ENCODE measurements at regions not wholly inside any gene's neighbourhood (a gene's known extent, or its start where the extent isn't known, plus 50 kb on each side); places are given as distances from the start of the nearest gene placed in this dataset.
"Not testable (repeated sequence)": the region's sequence is repeated elsewhere in the genome, so short reads cannot be mapped to it uniquely, and the experiment has no call there.

DNA sequence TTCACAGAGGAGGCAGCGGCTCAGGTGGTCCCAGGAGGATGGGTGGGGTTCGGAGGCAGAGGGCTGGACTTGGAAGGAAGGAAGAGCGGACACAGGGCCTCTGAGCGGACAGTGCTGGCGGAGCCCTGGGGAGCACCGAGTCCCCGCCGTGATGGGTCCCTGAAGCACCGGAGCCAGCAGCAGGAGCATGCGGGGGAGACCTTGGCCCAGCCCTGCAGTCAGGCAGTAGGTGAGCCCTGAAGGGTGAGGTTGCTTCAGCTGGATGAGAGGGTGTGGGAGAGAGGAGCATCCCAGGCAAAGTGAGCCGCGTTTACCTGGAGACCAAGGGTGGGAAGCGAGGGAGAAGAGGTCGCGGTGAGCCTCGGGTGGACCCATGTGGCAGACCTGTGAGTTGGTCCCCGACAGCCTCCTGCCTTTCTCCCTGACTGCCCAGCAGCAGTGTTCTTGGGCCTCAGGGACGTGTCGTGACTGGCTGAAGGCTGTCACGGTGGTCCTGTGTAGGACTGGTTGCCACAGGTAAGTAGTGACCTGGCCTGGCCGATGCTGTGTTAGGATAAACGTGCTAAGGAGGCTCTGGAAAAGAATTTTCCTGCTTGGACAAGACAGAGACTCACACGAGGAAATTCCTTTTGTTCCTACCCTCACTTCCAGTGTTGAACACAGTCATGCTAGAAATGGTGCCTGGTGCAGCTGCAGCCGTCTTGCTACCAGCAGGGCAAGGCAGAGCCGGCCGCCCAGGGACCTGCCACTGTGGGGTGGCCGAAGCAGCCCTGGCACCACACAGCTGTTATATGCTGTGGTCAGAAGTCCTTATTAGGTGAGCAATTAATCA is 73.0 kb downstream of the RRM2 start:
- TF ChIP-seq POLR2A (IDR thresholded peaks at IDR 0.05): no peak
- TF ChIP-seq, protein P1, sequence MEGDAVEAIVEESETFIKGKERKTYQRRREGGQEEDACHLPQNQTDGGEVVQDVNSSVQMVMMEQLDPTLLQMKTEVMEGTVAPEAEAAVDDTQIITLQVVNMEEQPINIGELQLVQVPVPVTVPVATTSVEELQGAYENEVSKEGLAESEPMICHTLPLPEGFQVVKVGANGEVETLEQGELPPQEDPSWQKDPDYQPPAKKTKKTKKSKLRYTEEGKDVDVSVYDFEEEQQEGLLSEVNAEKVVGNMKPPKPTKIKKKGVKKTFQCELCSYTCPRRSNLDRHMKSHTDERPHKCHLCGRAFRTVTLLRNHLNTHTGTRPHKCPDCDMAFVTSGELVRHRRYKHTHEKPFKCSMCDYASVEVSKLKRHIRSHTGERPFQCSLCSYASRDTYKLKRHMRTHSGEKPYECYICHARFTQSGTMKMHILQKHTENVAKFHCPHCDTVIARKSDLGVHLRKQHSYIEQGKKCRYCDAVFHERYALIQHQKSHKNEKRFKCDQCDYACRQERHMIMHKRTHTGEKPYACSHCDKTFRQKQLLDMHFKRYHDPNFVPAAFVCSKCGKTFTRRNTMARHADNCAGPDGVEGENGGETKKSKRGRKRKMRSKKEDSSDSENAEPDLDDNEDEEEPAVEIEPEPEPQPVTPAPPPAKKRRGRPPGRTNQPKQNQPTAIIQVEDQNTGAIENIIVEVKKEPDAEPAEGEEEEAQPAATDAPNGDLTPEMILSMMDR (IDR thresholded peaks at IDR 0.05): no peak
- DNase-seq: no peak
- H3K27ac ChIP-seq: no peak overlapping the region
- H3K9me3 ChIP-seq: no peaks in the 10 kb centered on the region
- peaks cover 0 to 18% (median 9%) of the 10 kb centered on the region in 3 donors for H3K4me1 ChIP-seq
- intact Hi-C loops (cut with DNase I): no loop called here
- no peaks in the 10 kb centered on the region for H3K36me3 ChIP-seq
- WGBS, 2 donors: 90 to 93% methylated on average over 18 to 22 of the region's 27 CpGs
- H3K27me3 ChIP-seq: no peaks in the 10 kb centered on the region
- H3K4me3 ChIP-seq: no peak overlapping the region

GRCh38 chr2:10196110-10196892 is 73.8 kb downstream of the RRM2 start:
- Histone ChIP-seq H3K36me3 (no peaks in the 10 kb centered on the region), H3K9me3 (no peaks in the 10 kb centered on the region), H3K27me3 (no peaks in the 10 kb centered on the region), H3K4me3 (no peak overlapping the region), H3K4me1 (peaks cover 0 to 18% (median 9%) of the 10 kb centered on the region in 3 donors), H3K27ac (no peak overlapping the region)
- intact Hi-C loops (cut with DNase I): no loop called here
- TF ChIP-seq, protein P1 (IDR thresholded peaks at IDR 0.05): no peak
- no peak for TF ChIP-seq POLR2A (IDR thresholded peaks at IDR 0.05)
- no peak for DNase-seq
- 80 to 100% methylated on average over 1 to 2 of the region's 22 CpGs for WGBS, 2 donors

GRCh38 chr2:10196948-10197696 is 74.6 kb downstream of the RRM2 start:
- TF ChIP-seq, protein P1 (IDR thresholded peaks at IDR 0.05): no peak
- no peak for TF ChIP-seq POLR2A (IDR thresholded peaks at IDR 0.05)
- Histone ChIP-seq H3K9me3 (no peaks in the 10 kb centered on the region), H3K27me3 (no peaks in the 10 kb centered on the region), H3K36me3 (no peaks in the 10 kb centered on the region), H3K4me3 (no peak overlapping the region), H3K4me1 (peaks cover 0 to 18% (median 9%) of the 10 kb centered on the region in 3 donors), H3K27ac (no peak overlapping the region)
- intact Hi-C loops (cut with DNase I): no loop called here
- WGBS, 2 donors: 100% methylated on average over 3 of the region's 17 CpGs; no CpG with 5 or more reads in 1 of the 2 donors
- DNase-seq: no peak

DNA sequence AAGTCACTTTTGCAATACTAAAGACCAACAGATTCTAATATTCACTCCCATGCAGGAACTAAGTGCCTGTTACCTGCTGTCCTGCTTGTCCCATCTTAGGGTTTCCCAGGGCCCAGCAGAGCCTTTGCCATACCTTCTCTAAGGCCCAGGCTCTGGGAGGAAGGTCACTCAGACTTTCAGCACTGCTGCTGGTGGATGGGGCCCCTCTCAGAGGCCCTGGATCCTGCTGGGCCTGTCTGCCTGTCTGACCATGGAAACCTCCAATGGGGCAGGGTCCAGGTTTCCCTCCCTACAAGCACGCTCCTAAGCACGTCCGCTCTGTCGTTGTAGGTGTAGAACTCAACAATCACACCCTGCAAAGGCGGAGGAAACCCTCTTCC is 75.1 kb downstream of the RRM2 start:
- TF ChIP-seq, protein P1 (IDR thresholded peaks at IDR 0.05): no peak
- no peak for TF ChIP-seq POLR2A (IDR thresholded peaks at IDR 0.05)
- intact Hi-C loops (cut with DNase I): no loop called here
- no peaks in the 10 kb centered on the region for H3K9me3 ChIP-seq
- no peak overlapping the region for H3K27ac ChIP-seq
- 85 to 100% methylated on average over 1 to 5 of the region's 5 CpGs for WGBS, 2 donors
- no peak for DNase-seq
- H3K36me3 ChIP-seq: no peaks in the 10 kb centered on the region
- H3K4me3 ChIP-seq: no peak overlapping the region
- H3K27me3 ChIP-seq: no peaks in the 10 kb centered on the region
- peaks cover 0 to 18% (median 9%) of the 10 kb centered on the region in 3 donors for H3K4me1 ChIP-seq

GRCh38 chr2:10198482-10198881 is 75.9 kb downstream of the RRM2 start:
- H3K9me3 ChIP-seq; intact Hi-C loops (cut with DNase I); H3K4me3 ChIP-seq; DNase-seq; H3K27me3 ChIP-seq; H3K27ac ChIP-seq; H3K36me3 ChIP-seq: not testable (repeated sequence)
- H3K4me1 ChIP-seq: peaks cover 0 to 10% (median 6%) of the 10 kb centered on the region in 3 donors
- 80 to 93% methylated on average over 6 of the region's 6 CpGs for WGBS, 2 donors
